Kidney (tissue), 13 donors: ENCODE measurements at regions not wholly inside any gene's neighbourhood (a gene's known extent, or its start where the extent isn't known, plus 50 kb on each side); places are given as distances from the start of the nearest gene placed in this dataset.

ENCODE experiments used
- DNase-seq, 5 donors: peaks; one replicate each; pipeline ENCODE4 v3.0.0-alpha.2; 2013 to 2020
- FAIRE-seq: peaks from 2 replicates; lab custom pipeline; 2012; peaks lifted over from hg19 to GRCh38; lab: Jason Lieb, UNC
- H3K27ac ChIP-seq, 2 donors: one replicate each; pipeline ENCODE4 v1.7.0; 2013; ENCODE audit warnings: low read depth in 2 of 2, low read length in 2 of 2, inconsistent platforms in 1 of 2
- H3K27me3 ChIP-seq: one replicate; pipeline ENCODE4 v1.7.1; 2013; ENCODE audit warnings: low read length, inconsistent platforms; ENCODE audit not compliant: control insufficient read depth, insufficient read depth
- H3K36me3 ChIP-seq, 3 donors: one replicate each; pipeline versions ENCODE4 v1.7.0 to v1.7.1; 2013; ENCODE audit warnings: low read length in 3 of 3, control low read depth in 1 of 3, inconsistent platforms in 1 of 3; ENCODE audit not compliant: insufficient read depth in 3 of 3, control insufficient read depth in 2 of 3
- H3K4me1 ChIP-seq, 3 donors: one replicate each; pipeline versions ENCODE4 v1.7.0 to v1.7.1; 2013; ENCODE audit warnings: low read length in 3 of 3, inconsistent platforms in 1 of 3, low read depth in 1 of 3; ENCODE audit not compliant: control insufficient read depth in 2 of 3, insufficient read depth in 2 of 3
- H3K4me3 ChIP-seq, 3 donors: one replicate each; pipeline versions ENCODE4 v1.7.0 to v1.8.1; 2013; ENCODE audit warnings: low read length in 3 of 3, control low read depth in 1 of 3, inconsistent platforms in 1 of 3
- H3K9ac ChIP-seq, 3 donors: one replicate each; pipeline versions ENCODE4 v1.7.0 to v1.7.1; 2013; ENCODE audit warnings: low read length in 3 of 3, control low read depth in 1 of 3, inconsistent platforms in 1 of 3
- H3K9me3 ChIP-seq, 3 donors: one replicate each; pipeline versions ENCODE4 v1.7.0 to v1.7.1; 2013; ENCODE audit warnings: low read length in 3 of 3, control low read depth in 1 of 3, inconsistent platforms in 1 of 3; ENCODE audit not compliant: control insufficient read depth in 2 of 3, insufficient read depth in 1 of 3
- intact Hi-C: fragments of 100-400 bp; cut with DNase I; formaldehyde crosslinking; loops from one replicate; pipeline ENCODE4 v1.11.1; 2022
- TF ChIP-seq, protein P1 (sequence below): IDR thresholded peaks from 3 replicates; pipeline ENCODE4 v1.5.1; 2012; ENCODE audit warnings: mild to moderate bottlenecking, moderate library complexity, borderline replicate concordance; ENCODE audit not compliant: insufficient read depth; ENCODE audit errors: extremely low read depth
- donor health status: control.
- donor health status: control.
- donor health status: control.
- donor health status: control.
- donor health status: control.
- donor health status: DM: yes; HTN: yes; CAD: no.
- donor health status: Normal renal cell carcinoma (clear cell type).

DNA sequence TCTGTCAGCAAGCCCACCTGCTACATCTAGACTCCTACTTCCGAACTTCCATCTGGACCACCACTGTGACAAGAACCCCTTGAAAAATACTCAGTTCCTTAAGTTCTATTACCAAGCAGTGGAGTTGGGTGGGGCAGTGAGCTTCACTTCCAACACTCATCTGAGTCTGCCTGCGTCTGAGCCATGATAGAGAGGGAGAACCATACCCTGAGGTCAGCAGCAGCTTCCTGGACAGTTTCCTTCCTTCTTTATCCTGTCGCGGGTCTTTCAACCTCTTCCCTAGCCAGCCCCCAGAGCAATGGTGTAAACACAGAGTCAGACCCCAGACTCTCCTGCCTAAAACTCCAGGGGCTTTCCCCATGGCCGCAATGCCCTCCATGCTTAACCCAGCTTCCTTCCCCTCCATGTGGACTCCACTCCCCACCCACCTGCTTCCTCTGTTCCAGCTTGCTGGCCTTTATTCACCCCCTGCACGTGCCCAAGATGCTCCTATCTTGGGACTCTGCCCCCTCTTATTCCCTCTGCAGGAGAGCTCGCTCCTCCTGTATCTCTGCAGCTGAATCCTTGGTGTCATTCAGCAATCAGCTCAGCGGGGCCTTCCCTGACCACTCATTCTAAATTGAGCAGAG, 211.2 kb downstream of the SHQ1 start:
- TF ChIP-seq, protein P1, sequence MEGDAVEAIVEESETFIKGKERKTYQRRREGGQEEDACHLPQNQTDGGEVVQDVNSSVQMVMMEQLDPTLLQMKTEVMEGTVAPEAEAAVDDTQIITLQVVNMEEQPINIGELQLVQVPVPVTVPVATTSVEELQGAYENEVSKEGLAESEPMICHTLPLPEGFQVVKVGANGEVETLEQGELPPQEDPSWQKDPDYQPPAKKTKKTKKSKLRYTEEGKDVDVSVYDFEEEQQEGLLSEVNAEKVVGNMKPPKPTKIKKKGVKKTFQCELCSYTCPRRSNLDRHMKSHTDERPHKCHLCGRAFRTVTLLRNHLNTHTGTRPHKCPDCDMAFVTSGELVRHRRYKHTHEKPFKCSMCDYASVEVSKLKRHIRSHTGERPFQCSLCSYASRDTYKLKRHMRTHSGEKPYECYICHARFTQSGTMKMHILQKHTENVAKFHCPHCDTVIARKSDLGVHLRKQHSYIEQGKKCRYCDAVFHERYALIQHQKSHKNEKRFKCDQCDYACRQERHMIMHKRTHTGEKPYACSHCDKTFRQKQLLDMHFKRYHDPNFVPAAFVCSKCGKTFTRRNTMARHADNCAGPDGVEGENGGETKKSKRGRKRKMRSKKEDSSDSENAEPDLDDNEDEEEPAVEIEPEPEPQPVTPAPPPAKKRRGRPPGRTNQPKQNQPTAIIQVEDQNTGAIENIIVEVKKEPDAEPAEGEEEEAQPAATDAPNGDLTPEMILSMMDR, result no peak
- H3K4me3 ChIP-seq, result no peak overlapping the region
- DNase-seq (no peak), FAIRE-seq (no peak)
- no peaks in the 10 kb centered on the region for H3K9me3 ChIP-seq
- H3K27ac ChIP-seq, result no peak overlapping the region
- H3K9ac ChIP-seq, result no peak overlapping the region
- intact Hi-C loops, result no loop called here
- no peaks in the 10 kb centered on the region for H3K36me3 ChIP-seq
- H3K4me1 ChIP-seq, result no peaks in the 10 kb centered on the region
- no peaks in the 10 kb centered on the region for H3K27me3 ChIP-seq

DNA sequence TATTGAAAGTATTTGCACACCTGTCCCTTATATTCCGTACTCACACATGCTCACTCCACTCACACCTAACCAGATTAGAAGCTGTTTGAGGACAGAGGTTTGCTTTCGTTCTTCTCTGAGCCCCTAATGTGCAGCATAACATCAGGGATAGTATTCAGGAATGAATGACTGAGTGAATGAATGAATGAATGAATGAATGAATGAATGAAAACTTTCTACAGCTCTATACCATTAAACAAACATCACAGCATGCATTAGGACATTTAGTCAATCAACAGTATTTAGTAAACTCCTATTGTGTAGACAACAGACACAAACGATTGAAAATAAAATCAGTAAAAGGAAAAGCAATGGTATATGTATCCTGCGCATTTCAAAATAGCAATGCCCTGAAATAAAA, 212.7 kb downstream of the SHQ1 start:
- Histone ChIP-seq H3K4me3 (no peak overlapping the region), H3K9ac (no peak overlapping the region), H3K9me3 (no peaks in the 10 kb centered on the region), H3K36me3 (no peaks in the 10 kb centered on the region), H3K4me1 (no peaks in the 10 kb centered on the region), H3K27me3 (no peaks in the 10 kb centered on the region), H3K27ac (no peak overlapping the region)
- DNase-seq, result no peak
- intact Hi-C loops, result no loop called here
- FAIRE-seq, result no peak
- TF ChIP-seq, protein P1, result no peak

DNA sequence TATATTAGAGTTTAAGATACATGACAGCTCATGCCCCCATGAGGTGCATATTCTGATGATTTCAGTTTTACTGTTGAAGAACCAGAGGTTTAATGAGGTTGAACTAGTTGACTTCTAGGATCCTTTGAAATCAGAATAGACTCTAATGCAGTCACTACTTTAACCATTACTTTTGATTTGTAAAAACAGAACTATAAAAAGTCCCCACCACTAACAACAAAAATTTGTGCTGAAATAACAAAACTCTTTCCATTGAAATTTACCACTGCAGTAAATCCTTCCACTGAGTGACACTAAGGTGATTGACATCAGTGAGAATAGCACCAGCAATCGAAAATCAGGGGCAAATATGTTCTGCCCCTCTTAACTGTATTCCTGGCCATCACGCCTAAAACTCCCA, 214.1 kb downstream of the SHQ1 start:
- Histone ChIP-seq H3K36me3 (no peaks in the 10 kb centered on the region), H3K27ac (no peak overlapping the region), H3K27me3 (no peaks in the 10 kb centered on the region), H3K9ac (no peak overlapping the region), H3K4me1 (no peaks in the 10 kb centered on the region), H3K4me3 (no peak overlapping the region), H3K9me3 (no peaks in the 10 kb centered on the region)
- DNase-seq (no peak), FAIRE-seq (no peak)
- intact Hi-C loops, result no loop called here
- TF ChIP-seq, protein P1, result no peak

DNA sequence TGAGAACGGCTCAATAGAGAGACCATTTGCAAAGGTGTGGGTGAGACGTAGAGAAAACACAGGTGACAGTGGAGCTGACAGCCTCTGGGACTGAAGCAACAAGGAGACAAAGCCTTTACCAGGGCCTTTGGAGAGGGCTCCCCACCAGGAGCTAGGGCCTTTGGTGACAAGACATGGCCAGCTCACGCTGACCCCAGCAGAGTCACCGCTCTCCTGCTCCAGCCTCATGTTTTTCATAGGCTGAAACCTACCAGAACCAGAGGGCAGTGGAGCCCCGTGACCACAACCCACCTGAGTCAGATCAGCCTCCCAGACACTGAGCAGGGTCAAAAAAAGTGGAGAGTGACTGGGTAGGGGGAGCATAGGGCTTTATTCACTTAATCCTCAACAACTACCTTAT, 214.7 kb downstream of the SHQ1 start:
- H3K9ac ChIP-seq, result no peak overlapping the region
- no peaks in the 10 kb centered on the region for H3K27me3 ChIP-seq
- H3K4me1 ChIP-seq, result no peaks in the 10 kb centered on the region
- no peak overlapping the region for H3K4me3 ChIP-seq
- H3K9me3 ChIP-seq, result no peaks in the 10 kb centered on the region
- no peaks in the 10 kb centered on the region for H3K36me3 ChIP-seq
- H3K27ac ChIP-seq, result no peak overlapping the region
- FAIRE-seq (no peak), DNase-seq (no peak)
- intact Hi-C loops, result no loop called here
- TF ChIP-seq, protein P1, result no peak
